Caco-2 (cell line): ENCODE measurements at regions not wholly inside any gene's neighbourhood (a gene's known extent, or its start where the extent isn't known, plus 50 kb on each side); places are given as distances from the start of the nearest gene placed in this dataset.

ENCODE experiments used
- BruUV-seq: library from RNA; stranded (reverse); fragments of 400-500 nt; replicated peaks from 2 replicates; lab custom pipeline; 2021; lab: Mats Ljungman, UMichigan
- CTCF ChIA-PET: fragments of 300-600 bp; sonication (Branson Sonifier 250); formaldehyde crosslinking; loops from one replicate; lab custom pipeline; 2022; ENCODE audit warnings: antibody characterized with exemption; lab: Charles Lee
- POLR2A ChIA-PET: fragments of 300-600 bp; sonication (Branson Sonifier 250); formaldehyde crosslinking; loops from one replicate; lab custom pipeline; 2022; ENCODE audit warnings: antibody characterized with exemption; lab: Charles Lee
- DNase-seq, 2 experiments: peaks; one replicate each; pipeline versions ENCODE4 v3.0.0 to v3.0.0-alpha.2; 2020 to 2022
- H3K27me3 ChIP-seq: replicated peaks from 2 replicates; pipeline ENCODE4 v1.6.0; 2011; ENCODE audit warnings: low read length; ENCODE audit not compliant: control insufficient read depth, insufficient read depth
- H3K36me3 ChIP-seq: 2 replicates; pipeline ENCODE4 v1.5.1; 2011; ENCODE audit warnings: low read length; ENCODE audit not compliant: control insufficient read depth, insufficient read depth
- H3K4me1 ChIP-seq: fragments of 250-450 bp; sonication (Bioruptor Pico); 2 replicates; pipeline ENCODE4 v1.5.1; 2020; ENCODE audit warnings: mild to moderate bottlenecking
- H3K4me3 ChIP-seq: 2 replicates; pipeline ENCODE4 v1.5.1; 2011; ENCODE audit warnings: low read depth, mild to moderate bottlenecking, control low read depth, low read length
- H3K9me3 ChIP-seq: fragments of 250-450 bp; sonication (Bioruptor Pico); 2 replicates; pipeline ENCODE4 v1.5.1; 2020; ENCODE audit warnings: mild to moderate bottlenecking, moderate library complexity
- H3K27ac Mint-ChIP-seq: one replicate; pipeline ENCODE4 v1.8.0; 2022; ENCODE audit warnings: mixed read lengths; ENCODE audit not compliant: unreplicated experiment
- H3K27me3 Mint-ChIP-seq: one replicate; pipeline ENCODE4 v1.8.0; 2022; ENCODE audit warnings: mixed read lengths; ENCODE audit not compliant: insufficient read depth, unreplicated experiment
- H3K36me3 Mint-ChIP-seq: one replicate; pipeline ENCODE4 v1.8.0; 2022; ENCODE audit warnings: mild to moderate bottlenecking, mixed read lengths; ENCODE audit not compliant: insufficient read depth, unreplicated experiment
- H3K4me1 Mint-ChIP-seq: one replicate; pipeline ENCODE4 v1.8.0; 2022; ENCODE audit warnings: low read depth, mixed read lengths; ENCODE audit not compliant: unreplicated experiment
- H3K4me3 Mint-ChIP-seq: one replicate; pipeline ENCODE4 v1.8.0; 2022; ENCODE audit warnings: mild to moderate bottlenecking, moderate library complexity, mixed read lengths; ENCODE audit not compliant: unreplicated experiment
- H3K9me3 Mint-ChIP-seq: one replicate; pipeline ENCODE4 v1.8.0; 2022; ENCODE audit warnings: mixed read lengths; ENCODE audit not compliant: unreplicated experiment
- intact Hi-C: fragments of 100-400 bp; cut with micrococcal nuclease; formaldehyde crosslinking; loops from one replicate; pipeline ENCODE4 v1.10.0; 2022; ENCODE audit not compliant: unreplicated experiment
- TF ChIP-seq, protein P1 (sequence below), 2 experiments: fragments of 200-600 bp in 1 of 2; IDR thresholded peaks; 1 replicate in 1 of 2; 2 replicates in 1 of 2; pipeline versions ENCODE4 v1.5.1 to v1.8.0; 2011 to 2022; ENCODE audit warnings: antibody characterized with exemption in 1 of 2, control low read depth in 1 of 2, inconsistent platforms in 1 of 2, low read depth in 1 of 2, low read length in 1 of 2, mild to moderate bottlenecking in 1 of 2, moderate library complexity in 1 of 2; ENCODE audit not compliant: insufficient read depth in 1 of 2, severe bottlenecking in 1 of 2, unreplicated experiment in 1 of 2

- Histone ChIP-seq H3K36me3 (no peaks in the 10 kb centered on the region), H3K4me3 (no peak overlapping the region), H3K9me3 (no peaks in the 10 kb centered on the region), H3K4me1 (no peaks in the 10 kb centered on the region), H3K27me3 (no peaks in the 10 kb centered on the region)
- no peaks in the 10 kb centered on the region for H3K4me1 Mint-ChIP-seq
- peaks cover 10% of the 10 kb centered on the region for H3K27me3 Mint-ChIP-seq
- no peak for DNase-seq
- CTCF ChIA-PET: no interaction called here
- TF ChIP-seq, protein P1, sequence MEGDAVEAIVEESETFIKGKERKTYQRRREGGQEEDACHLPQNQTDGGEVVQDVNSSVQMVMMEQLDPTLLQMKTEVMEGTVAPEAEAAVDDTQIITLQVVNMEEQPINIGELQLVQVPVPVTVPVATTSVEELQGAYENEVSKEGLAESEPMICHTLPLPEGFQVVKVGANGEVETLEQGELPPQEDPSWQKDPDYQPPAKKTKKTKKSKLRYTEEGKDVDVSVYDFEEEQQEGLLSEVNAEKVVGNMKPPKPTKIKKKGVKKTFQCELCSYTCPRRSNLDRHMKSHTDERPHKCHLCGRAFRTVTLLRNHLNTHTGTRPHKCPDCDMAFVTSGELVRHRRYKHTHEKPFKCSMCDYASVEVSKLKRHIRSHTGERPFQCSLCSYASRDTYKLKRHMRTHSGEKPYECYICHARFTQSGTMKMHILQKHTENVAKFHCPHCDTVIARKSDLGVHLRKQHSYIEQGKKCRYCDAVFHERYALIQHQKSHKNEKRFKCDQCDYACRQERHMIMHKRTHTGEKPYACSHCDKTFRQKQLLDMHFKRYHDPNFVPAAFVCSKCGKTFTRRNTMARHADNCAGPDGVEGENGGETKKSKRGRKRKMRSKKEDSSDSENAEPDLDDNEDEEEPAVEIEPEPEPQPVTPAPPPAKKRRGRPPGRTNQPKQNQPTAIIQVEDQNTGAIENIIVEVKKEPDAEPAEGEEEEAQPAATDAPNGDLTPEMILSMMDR (IDR thresholded peaks at IDR 0.05; ENCODE audit: insufficient read depth in 1 of 2, low read depth in 1 of 2, low read length in 1 of 2, severe bottlenecking in 1 of 2, unreplicated experiment in 1 of 2): no peak
- intact Hi-C loops: no loop called here
- no TSS peak for BruUV-seq
- no peak overlapping the region for H3K27ac Mint-ChIP-seq
- no peaks in the 10 kb centered on the region for H3K36me3 Mint-ChIP-seq
- H3K4me3 Mint-ChIP-seq: no peak overlapping the region
- peaks cover 6% of the 10 kb centered on the region for H3K9me3 Mint-ChIP-seq
- POLR2A ChIA-PET: no interaction called here
Measured at GRCh38 chr22:49151256-49152126, 676.2 kb downstream of the BRD1 start.

- H3K4me3 ChIP-seq: no peak overlapping the region
- H3K27me3 ChIP-seq: no peaks in the 10 kb centered on the region
- no peak overlapping the region for H3K27ac Mint-ChIP-seq
- DNase-seq: no peak
- H3K9me3 ChIP-seq: no peaks in the 10 kb centered on the region
- peaks cover 1% of the 10 kb centered on the region for H3K9me3 Mint-ChIP-seq
- no peaks in the 10 kb centered on the region for H3K36me3 Mint-ChIP-seq
- TF ChIP-seq, protein P1 (IDR thresholded peaks at IDR 0.05; ENCODE audit: insufficient read depth in 1 of 2, low read depth in 1 of 2, low read length in 1 of 2, severe bottlenecking in 1 of 2, unreplicated experiment in 1 of 2): no peak
- H3K36me3 ChIP-seq: no peaks in the 10 kb centered on the region
- intact Hi-C loops: no loop called here
- ChIA-PET CTCF (no interaction called here), POLR2A (no interaction called here)
- no TSS peak for BruUV-seq
- no peak overlapping the region for H3K4me3 Mint-ChIP-seq
- no peaks in the 10 kb centered on the region for H3K4me1 Mint-ChIP-seq
- no peaks in the 10 kb centered on the region for H3K4me1 ChIP-seq
- H3K27me3 Mint-ChIP-seq: peaks cover 8% of the 10 kb centered on the region
Measured at GRCh38 chr22:49150801-49151221, 676.9 kb downstream of the BRD1 start.

GRCh38 chr22:49149721-49150608 lies 677.7 kb downstream of the BRD1 start:
- Histone ChIP-seq H3K4me1 (no peaks in the 10 kb centered on the region), H3K4me3 (no peak overlapping the region), H3K9me3 (no peaks in the 10 kb centered on the region), H3K36me3 (no peaks in the 10 kb centered on the region), H3K27me3 (no peaks in the 10 kb centered on the region)
- no peaks in the 10 kb centered on the region for H3K4me1 Mint-ChIP-seq
- no peak for DNase-seq
- TF ChIP-seq, protein P1 (IDR thresholded peaks at IDR 0.05; ENCODE audit: insufficient read depth in 1 of 2, low read depth in 1 of 2, low read length in 1 of 2, severe bottlenecking in 1 of 2, unreplicated experiment in 1 of 2): no peak
- POLR2A ChIA-PET: no interaction called here
- H3K4me3 Mint-ChIP-seq: no peak overlapping the region
- H3K36me3 Mint-ChIP-seq: no peaks in the 10 kb centered on the region
- intact Hi-C loops: no loop called here
- H3K27ac Mint-ChIP-seq: no peak overlapping the region
- CTCF ChIA-PET: no interaction called here
- peaks cover 10% of the 10 kb centered on the region for H3K9me3 Mint-ChIP-seq
- peaks cover 8% of the 10 kb centered on the region for H3K27me3 Mint-ChIP-seq
- BruUV-seq: no TSS peak
